Right lobe of liver (tissue), 4 donors: ENCODE measurements at regions not wholly inside any gene's neighbourhood (a gene's known extent, or its start where the extent isn't known, plus 50 kb on each side); places are given as distances from the start of the nearest gene placed in this dataset.

Experiments used
- CTCF ChIP-seq, 4 donors: fragments of 200-600 bp in 3 of 4; fragments of 450-650 bp in 1 of 4; IDR thresholded peaks; one replicate each; pipeline versions ENCODE4 v1.5.1 to v1.8.0; 2016 to 2022; ENCODE audit warnings: antibody characterized with exemption in 4 of 4, mild to moderate bottlenecking in 2 of 4
- POLR2A ChIP-seq: fragments of 450-650 bp; IDR thresholded peaks from one replicate; pipeline ENCODE4 v1.6.1; 2017; ENCODE audit warnings: antibody characterized with exemption, mild to moderate bottlenecking
- donor health status: DM: no; HTN: no; CAD: no.
- donor health status: DM: no; HTN: no; CAD: no.
- donor health status: DM: no; HTN: yes; CAD: no.

- TF ChIP-seq POLR2A (no peak), CTCF (IDR thresholded peaks at IDR 0.05) (no peak)
These were observed 540.7 kb upstream of the SLITRK5 start for GRCh38 chr13:87130423-87130822.
